HEK293 (cell line): ENCODE measurements at regions not wholly inside any gene's neighbourhood (a gene's known extent, or its start where the extent isn't known, plus 50 kb on each side); places are given as distances from the start of the nearest gene placed in this dataset.

ENCODE experiments used
- SALL2 ChIP-seq: fragments of 450-650 bp; formaldehyde crosslinking; IDR thresholded peaks from 2 replicates; pipeline ENCODE4 v1.5.0; 2017; ENCODE audit warnings: missing biosample characterization, mild to moderate bottlenecking, missing genetic modification characterization, borderline replicate concordance
- ZNF398 ChIP-seq: fragments of 450-650 bp; formaldehyde crosslinking; IDR thresholded peaks from 2 replicates; pipeline ENCODE4 v1.5.1; 2017; ENCODE audit warnings: missing biosample characterization, missing genetic modification characterization
- ZNF777 ChIP-seq: fragments of 450-650 bp; formaldehyde crosslinking; IDR thresholded peaks from 2 replicates; pipeline ENCODE4 v1.5.1; 2017; ENCODE audit warnings: missing biosample characterization, missing genetic modification characterization, borderline replicate concordance

GRCh38 chr5:155368490-155368889 lies 354.9 kb downstream of the KIF4B start:
- TF ChIP-seq SALL2 (tag by site-specific recombination) (no peak), ZNF398 (tag by site-specific recombination) (no peak), ZNF777 (tag by site-specific recombination) (no peak)
